Glomerular visceral epithelial cell (primary cell): ENCODE measurements at regions not wholly inside any gene's neighbourhood (a gene's known extent, or its start where the extent isn't known, plus 50 kb on each side); places are given as distances from the start of the nearest gene placed in this dataset.

Experiments
- DNase-seq: peaks from one replicate; pipeline ENCODE4 v3.0.0-alpha.2; 2016; ENCODE audit errors: extremely low spot score

- DNase-seq = no peak
Observed at GRCh38 chr16:6207580-6207979, 1110.0 kb upstream of the EEF2KMT start.

GRCh38 chr16:6207124-6207523 lies 1109.5 kb upstream of the EEF2KMT start:
- DNase-seq = no peak

- no peak for DNase-seq
Observed at GRCh38 chr16:6206080-6206479, 1108.5 kb upstream of the EEF2KMT start.

GRCh38 chr16:6204945-6205344 lies 1107.3 kb upstream of the EEF2KMT start:
- DNase-seq = no peak

- DNase-seq = no peak
Observed at GRCh38 chr16:6200861-6201260, 1103.3 kb upstream of the EEF2KMT start.

- no peak for DNase-seq
Observed at GRCh38 chr16:6200271-6200670, 1102.7 kb upstream of the EEF2KMT start.

GRCh38 chr16:6195966-6196365 lies 1098.4 kb upstream of the EEF2KMT start:
- DNase-seq = no peak

- DNase-seq = no peak
Observed at GRCh38 chr16:6193718-6194117, 1096.1 kb upstream of the EEF2KMT start.

- no peak for DNase-seq
Observed at GRCh38 chr16:6192984-6193383, 1095.4 kb upstream of the EEF2KMT start.

GRCh38 chr16:6192532-6192931 lies 1094.9 kb upstream of the EEF2KMT start:
- no peak for DNase-seq

- DNase-seq = no peak
Observed at GRCh38 chr16:6190776-6191175, 1093.2 kb upstream of the EEF2KMT start.

- DNase-seq = no peak
Observed at GRCh38 chr16:6189216-6189615, 1091.6 kb upstream of the EEF2KMT start.

GRCh38 chr16:6177616-6178180 lies 1080.1 kb upstream of the EEF2KMT start:
- no peak for DNase-seq

- DNase-seq = no peak
Observed at GRCh38 chr16:6170022-6170421, 1072.4 kb upstream of the EEF2KMT start.

GRCh38 chr16:6165330-6165979 lies 1067.9 kb upstream of the EEF2KMT start:
- DNase-seq = no peak

GRCh38 chr16:6160871-6161270 lies 1063.3 kb upstream of the EEF2KMT start:
- no peak for DNase-seq

GRCh38 chr16:6160303-6160702 lies 1062.7 kb upstream of the EEF2KMT start:
- no peak for DNase-seq

GRCh38 chr16:6157806-6158205 lies 1060.2 kb upstream of the EEF2KMT start:
- no peak for DNase-seq

GRCh38 chr16:6155271-6155670 lies 1057.7 kb upstream of the EEF2KMT start:
- DNase-seq = no peak

- DNase-seq = no peak
Observed at GRCh38 chr16:6153901-6154300, 1056.3 kb upstream of the EEF2KMT start.

GRCh38 chr16:6149031-6149430 lies 1051.4 kb upstream of the EEF2KMT start:
- no peak for DNase-seq

GRCh38 chr16:6148361-6148760 lies 1050.8 kb upstream of the EEF2KMT start:
- no peak for DNase-seq

GRCh38 chr16:6146874-6147425 lies 1049.4 kb upstream of the EEF2KMT start:
- DNase-seq = no peak

- no peak for DNase-seq
Observed at GRCh38 chr16:6146356-6146755, 1048.8 kb upstream of the EEF2KMT start.
